IMR-90 (cell line): ENCODE measurements at regions not wholly inside any gene's neighbourhood (a gene's known extent, or its start where the extent isn't known, plus 50 kb on each side); places are given as distances from the start of the nearest gene placed in this dataset.

Experiments used
- ATAC-seq: fragments of 200-7000 bp; cut with Tn5 transposase; 2 replicates; pipeline ENCODE4 v1.9.1; 2020; ENCODE audit warnings: low read depth, mild to moderate bottlenecking, moderate library complexity
- BruUV-seq: library from RNA; stranded (reverse); fragments of 400-500 nt; replicated peaks from 2 replicates; lab custom pipeline; 2021; lab: Mats Ljungman, UMichigan
- CTCF ChIA-PET: fragments of 300-600 bp; formaldehyde crosslinking; extraction: SDS; loops from one replicate; lab custom pipeline; 2021; ENCODE audit warnings: antibody characterized with exemption; lab: Yijun Ruan, JAX
- POLR2A ChIA-PET: fragments of 300-600 bp; sonication (Branson Sonifier 250); formaldehyde crosslinking; loops from one replicate; lab custom pipeline; 2022; ENCODE audit warnings: antibody characterized with exemption; ENCODE audit not compliant: unreplicated experiment; lab: Charles Lee
- DNase-seq: peaks from one replicate; pipeline ENCODE4 v3.0.0; 2013
- H2AFZ ChIP-seq: replicated peaks from 2 replicates; pipeline ENCODE3; 2013; ENCODE audit warnings: low read length, mild to moderate bottlenecking; ENCODE audit not compliant: poor library complexity
- H2AK5ac ChIP-seq: 2 replicates; pipeline ENCODE4 v1.6.1; 2013; ENCODE audit warnings: low read depth, low read length, inconsistent platforms
- H2AK9ac ChIP-seq: replicated peaks from 2 replicates; pipeline ENCODE3; 2013; ENCODE audit warnings: mild to moderate bottlenecking, low read depth, low read length, moderate library complexity; ENCODE audit not compliant: poor library complexity
- H2BK120ac ChIP-seq: 2 replicates; pipeline ENCODE4 v1.6.1; 2013; ENCODE audit warnings: low read depth, low read length, inconsistent platforms
- H2BK15ac ChIP-seq: 3 replicates; pipeline ENCODE4 v1.6.1; 2013; ENCODE audit warnings: low read depth, low read length, inconsistent platforms
- H2BK20ac ChIP-seq: 2 replicates; pipeline ENCODE4 v1.6.1; 2013; ENCODE audit warnings: low read depth, mild to moderate bottlenecking, inconsistent platforms, low read length, moderate library complexity
- H2BK5ac ChIP-seq: 2 replicates; pipeline ENCODE4 v1.6.1; 2013; ENCODE audit warnings: mild to moderate bottlenecking, low read depth, low read length, inconsistent platforms; ENCODE audit not compliant: poor library complexity, severe bottlenecking
- H3K14ac ChIP-seq: replicated peaks from 2 replicates; pipeline ENCODE4 v1.6.1; 2013; ENCODE audit warnings: low read depth, low read length, inconsistent platforms
- H3K18ac ChIP-seq: 2 replicates; pipeline ENCODE4 v1.6.1; 2013; ENCODE audit warnings: low read depth, low read length, control low read depth
- H3K23ac ChIP-seq: 2 replicates; pipeline ENCODE4 v1.6.1; 2013; ENCODE audit warnings: low read depth, low read length, inconsistent platforms
- H3K27ac ChIP-seq: 2 replicates; pipeline ENCODE4 v1.5.1; 2013; ENCODE audit warnings: mild to moderate bottlenecking, control low read depth, low read length; ENCODE audit not compliant: insufficient read depth
- H3K27me3 ChIP-seq: 2 replicates; pipeline ENCODE4 v1.6.1; 2013; ENCODE audit warnings: low read length; ENCODE audit not compliant: control insufficient read depth, insufficient read depth
- H3K36me3 ChIP-seq: 2 replicates; pipeline ENCODE4 v1.6.1; 2013; ENCODE audit warnings: low read length, mixed read lengths; ENCODE audit not compliant: control insufficient read depth, insufficient read depth
- H3K4ac ChIP-seq: 2 replicates; pipeline ENCODE4 v1.6.1; 2013; ENCODE audit warnings: low read depth, low read length, inconsistent platforms
- H3K4me1 ChIP-seq: 2 replicates; pipeline ENCODE4 v1.6.1; 2013; ENCODE audit warnings: low read length, mixed read lengths; ENCODE audit not compliant: control insufficient read depth, insufficient read depth
- H3K4me2 ChIP-seq: 2 replicates; pipeline ENCODE4 v1.6.1; 2013; ENCODE audit warnings: low read depth, mild to moderate bottlenecking, control low read depth, low read length, moderate library complexity
- H3K4me3 ChIP-seq: 2 replicates; pipeline ENCODE4 v1.5.1; 2013; ENCODE audit warnings: low read depth, mild to moderate bottlenecking, control low read depth, low read length, moderate library complexity; ENCODE audit not compliant: insufficient read depth
- H3K56ac ChIP-seq: 2 replicates; pipeline ENCODE4 v1.6.1; 2013; ENCODE audit warnings: low read length, inconsistent platforms; ENCODE audit not compliant: insufficient read depth; ENCODE audit errors: extremely low read depth
- H3K79me1 ChIP-seq, 2 experiments: 2 replicates each; pipeline ENCODE4 v1.6.1; 2013; ENCODE audit warnings: low read length in 2 of 2, inconsistent platforms in 1 of 2, low read depth in 1 of 2
- H3K9ac ChIP-seq: 2 replicates; pipeline ENCODE4 v1.6.1; 2013; ENCODE audit warnings: low read depth, low read length, control low read depth
- H3K9me1 ChIP-seq: 2 replicates; pipeline ENCODE4 v1.6.1; 2013; ENCODE audit warnings: low read length, inconsistent platforms; ENCODE audit not compliant: insufficient read depth
- H3K9me3 ChIP-seq: 2 replicates; pipeline ENCODE4 v1.6.1; 2013; ENCODE audit warnings: low read length; ENCODE audit not compliant: control insufficient read depth, insufficient read depth
- H4K20me1 ChIP-seq: 2 replicates; pipeline ENCODE4 v1.6.1; 2013; ENCODE audit warnings: low read length, inconsistent platforms; ENCODE audit not compliant: insufficient read depth
- H4K5ac ChIP-seq: 2 replicates; pipeline ENCODE4 v1.6.1; 2013; ENCODE audit warnings: mild to moderate bottlenecking, low read depth, low read length, control low read depth
- H4K8ac ChIP-seq, 2 experiments: 2 replicates each; pipeline ENCODE4 v1.6.1; 2013; ENCODE audit warnings: low read depth in 2 of 2, low read length in 2 of 2, control low read depth in 1 of 2, inconsistent platforms in 1 of 2
- H4K91ac ChIP-seq: 2 replicates; pipeline ENCODE4 v1.6.1; 2013; ENCODE audit warnings: low read depth, low read length, inconsistent platforms; ENCODE audit not compliant: insufficient read depth
- BHLHE40 ChIP-seq: fragments of 150-350 bp; IDR thresholded peaks from 2 replicates; pipeline ENCODE4 v1.6.1; 2016; ENCODE audit warnings: mild to moderate bottlenecking, low read depth, low read length
- WGBS, 2 experiments: methylation state at CpG; one replicate each; pipeline versions ENCODE4 v1.1.5 to v1.1.7; 2013; ENCODE audit warnings: missing lambda C conversion rate in 2 of 2; ENCODE audit not compliant: insufficient read length in 1 of 2; ENCODE audit errors: extremely low coverage in 2 of 2; 5-methylcytosine and 5-hydroxymethylcytosine counted together
- dilution Hi-C: fragments of 300-500 bp; cut with HindIII; formaldehyde crosslinking; loops from one replicate; pipeline ENCODE4 v1.14.3; 2018; ENCODE audit warnings: low sequenced_read_pairs; ENCODE audit not compliant: unreplicated experiment
- in situ Hi-C: fragments of 300-500 bp; cut with MboI; formaldehyde crosslinking; loops from 3 replicates; pipeline ENCODE4 v1.14.3; 2019; ENCODE audit warnings: low sequenced_read_pairs, inconsistent platforms, mixed read lengths
- intact Hi-C: fragments of 100-400 bp; cut with micrococcal nuclease; formaldehyde crosslinking; loops from 2 replicates; pipeline ENCODE4 v1.10.0; 2022

DNA sequence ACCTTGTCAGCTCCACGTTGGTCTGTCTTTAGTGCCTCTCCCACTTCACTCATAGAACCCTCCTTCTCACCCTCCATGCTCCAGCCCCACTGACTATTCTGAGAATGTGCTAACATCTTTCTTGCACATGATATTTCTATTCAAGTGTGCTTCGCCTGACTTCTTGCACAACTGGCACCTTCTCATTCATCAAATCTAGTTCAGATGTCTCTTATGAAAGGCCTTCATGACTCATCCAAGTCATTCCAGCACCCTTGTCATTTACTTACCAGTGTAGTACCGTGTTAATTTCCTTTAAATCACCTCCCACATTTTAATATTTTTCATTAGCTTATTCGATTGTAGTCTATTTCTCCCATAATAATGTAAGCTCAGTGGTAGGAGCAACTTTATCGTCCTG is 197.8 kb upstream of the PIRT start:
- Histone ChIP-seq H3K4me1 (no peaks in the 10 kb centered on the region), H2BK15ac (no peak overlapping the region), H4K5ac (no peak overlapping the region), H2AFZ (no peak overlapping the region), H3K23ac (no peak overlapping the region), H2AK9ac (no peak overlapping the region), H3K27ac (no peak overlapping the region), H3K4ac (no peak overlapping the region), H4K20me1 (no peaks in the 10 kb centered on the region), H2BK20ac (no peak overlapping the region), H4K91ac (no peak overlapping the region), H3K56ac (no peak overlapping the region), H3K27me3 (no peaks in the 10 kb centered on the region), H3K36me3 (no peaks in the 10 kb centered on the region), H3K79me1 (no peaks in the 10 kb centered on the region), H3K4me3 (no peak overlapping the region), H3K14ac (no peak overlapping the region), H3K18ac (no peak overlapping the region), H3K9me1 (no peaks in the 10 kb centered on the region), H3K9ac (no peak overlapping the region), H2BK5ac (no peak overlapping the region), H2AK5ac (no peak overlapping the region), H3K4me2 (no peak overlapping the region), H2BK120ac (no peak overlapping the region), H3K9me3 (peaks cover 17% of the 10 kb centered on the region), H4K8ac (no peak overlapping the region)
- intact Hi-C loops, result no loop called here
- in situ Hi-C loops, result no loop called here
- BruUV-seq, result no TSS peak
- DNase-seq, result no peak
- POLR2A ChIA-PET, result no interaction called here
- no peak for ATAC-seq
- dilution Hi-C loops, result no loop called here
- no peak for TF ChIP-seq BHLHE40
- CTCF ChIA-PET, result no interaction called here
- WGBS, 2 experiments, result 14% methylated on average over 2 of the region's 5 CpGs; no CpG with 5 or more reads in 1 of the 2 experiments
